ENCODE measurements at regions not wholly inside any gene's neighbourhood (a gene's known extent, or its start where the extent isn't known, plus 50 kb on each side); places are given as distances from the start of the nearest gene placed in this dataset.
"Not testable (repeated sequence)": the region's sequence is repeated elsewhere in the genome, so short reads cannot be mapped to it uniquely, and the experiment has no call there.

DNA sequence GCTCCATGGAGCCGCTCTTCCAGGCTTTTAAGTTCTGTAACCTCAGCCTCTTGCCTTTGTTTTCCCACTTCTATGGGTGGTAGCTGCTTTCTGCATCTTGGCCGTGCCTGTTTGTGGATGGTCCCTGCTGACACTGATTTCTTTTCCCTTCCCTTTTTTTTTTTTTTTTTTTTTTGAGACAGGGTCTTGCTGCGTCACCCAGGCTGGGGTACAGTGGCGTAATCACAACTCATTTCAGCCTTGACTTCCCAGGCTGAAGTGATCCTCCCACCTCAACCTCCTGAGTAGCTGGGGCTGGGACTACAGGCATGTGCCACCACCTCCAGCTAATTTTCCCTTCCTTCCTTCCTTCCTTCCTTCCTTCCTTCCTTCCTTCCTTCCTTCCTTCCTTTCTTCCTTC lies 57.7 kb upstream of the EP300 start:
- Histone ChIP-seq H3K4me1 (ENCODE audit: insufficient read depth, low read length) (no peaks in the 10 kb centered on the region), H3K9me3 (ENCODE audit: low read length) (no peaks in the 10 kb centered on the region), H3K36me3 (ENCODE audit: low read depth, low read length) (no peaks in the 10 kb centered on the region), H3K27ac (ENCODE audit: low read length) (no peak overlapping the region), H3K9ac (ENCODE audit: low read length) (no peak overlapping the region), H3K79me2 (ENCODE audit: low read length) (no peaks in the 10 kb centered on the region), H3K4me3 (ENCODE audit: low read length) (no peak overlapping the region), H3K4me2 (ENCODE audit: low read length) (no peak overlapping the region), H3K9me2 (replicated peaks; ENCODE audit: low read length) (no peaks in the 10 kb centered on the region), H2AFZ (ENCODE audit: low read length) (no peak overlapping the region), H3F3A (ENCODE audit: low read length, unreplicated experiment) (no peaks in the 10 kb centered on the region), H4K20me1 (ENCODE audit: low read length) (no peaks in the 10 kb centered on the region), H3K27me3 (ENCODE audit: low read length) (no peaks in the 10 kb centered on the region)
- no TSS peak for BruUV-seq (replicated peaks)
- ChIA-PET CTCF (no interaction called here), POLR2A (ENCODE audit: unreplicated experiment) (no interaction called here)
- DNase-seq (no peak), ATAC-seq (no peak)
- no peak for TF ChIP-seq EZH2 (IDR thresholded peaks at IDR 0.05; ENCODE audit: low read length, unreplicated experiment)
- TF ChIP-seq EZH2phosphoT487 (IDR thresholded peaks at IDR 0.05; ENCODE audit: borderline replicate concordance, low read length), result no peak
- TF ChIP-seq, protein P1, sequence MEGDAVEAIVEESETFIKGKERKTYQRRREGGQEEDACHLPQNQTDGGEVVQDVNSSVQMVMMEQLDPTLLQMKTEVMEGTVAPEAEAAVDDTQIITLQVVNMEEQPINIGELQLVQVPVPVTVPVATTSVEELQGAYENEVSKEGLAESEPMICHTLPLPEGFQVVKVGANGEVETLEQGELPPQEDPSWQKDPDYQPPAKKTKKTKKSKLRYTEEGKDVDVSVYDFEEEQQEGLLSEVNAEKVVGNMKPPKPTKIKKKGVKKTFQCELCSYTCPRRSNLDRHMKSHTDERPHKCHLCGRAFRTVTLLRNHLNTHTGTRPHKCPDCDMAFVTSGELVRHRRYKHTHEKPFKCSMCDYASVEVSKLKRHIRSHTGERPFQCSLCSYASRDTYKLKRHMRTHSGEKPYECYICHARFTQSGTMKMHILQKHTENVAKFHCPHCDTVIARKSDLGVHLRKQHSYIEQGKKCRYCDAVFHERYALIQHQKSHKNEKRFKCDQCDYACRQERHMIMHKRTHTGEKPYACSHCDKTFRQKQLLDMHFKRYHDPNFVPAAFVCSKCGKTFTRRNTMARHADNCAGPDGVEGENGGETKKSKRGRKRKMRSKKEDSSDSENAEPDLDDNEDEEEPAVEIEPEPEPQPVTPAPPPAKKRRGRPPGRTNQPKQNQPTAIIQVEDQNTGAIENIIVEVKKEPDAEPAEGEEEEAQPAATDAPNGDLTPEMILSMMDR (conservative IDR thresholded peaks at IDR 0.05; ENCODE audit: low read depth, low read length), result no peak
- intact Hi-C loops (cut with micrococcal nuclease), result no loop called here

DNA sequence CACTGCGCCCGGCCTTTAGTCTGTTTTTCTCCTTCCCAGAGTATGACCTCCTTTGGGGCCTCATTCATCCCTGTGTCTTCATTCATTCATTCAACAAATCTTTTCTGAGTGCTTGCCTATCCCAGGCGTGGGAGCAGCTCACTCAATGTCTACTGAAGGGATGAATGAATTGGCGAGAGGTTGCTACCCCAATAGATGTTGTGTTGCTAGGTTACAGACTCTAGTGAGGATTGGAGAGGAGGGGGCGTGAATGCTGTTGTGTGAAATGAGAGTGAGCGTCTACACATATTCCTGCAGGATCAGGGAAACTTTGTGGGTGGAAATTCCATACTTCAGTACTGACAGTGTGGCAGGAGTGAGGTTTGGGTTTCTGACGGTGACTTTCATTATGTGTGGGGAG lies 55.5 kb upstream of the EP300 start:
- POLR2A ChIA-PET (ENCODE audit: unreplicated experiment), result no interaction called here
- Histone ChIP-seq H3K36me3 (ENCODE audit: low read depth, low read length) (no peaks in the 10 kb centered on the region), H3K4me2 (ENCODE audit: low read length) (no peak overlapping the region), H3F3A (ENCODE audit: low read length, unreplicated experiment) (no peaks in the 10 kb centered on the region), H2AFZ (ENCODE audit: low read length) (no peak overlapping the region), H3K9me2 (replicated peaks; ENCODE audit: low read length) (no peaks in the 10 kb centered on the region), H3K27ac (ENCODE audit: low read length) (no peak overlapping the region), H3K4me1 (ENCODE audit: insufficient read depth, low read length) (no peaks in the 10 kb centered on the region), H3K9me3 (ENCODE audit: low read length) (no peaks in the 10 kb centered on the region), H3K27me3 (ENCODE audit: low read length) (no peaks in the 10 kb centered on the region), H3K9ac (ENCODE audit: low read length) (no peak overlapping the region), H4K20me1 (ENCODE audit: low read length) (no peaks in the 10 kb centered on the region), H3K4me3 (ENCODE audit: low read length) (no peak overlapping the region), H3K79me2 (ENCODE audit: low read length) (no peaks in the 10 kb centered on the region)
- ATAC-seq, result no peak
- intact Hi-C loops (cut with micrococcal nuclease), result no loop called here
- no peak for DNase-seq
- CTCF ChIA-PET, result no interaction called here
- BruUV-seq (replicated peaks), result no TSS peak
- TF ChIP-seq, protein P1 (conservative IDR thresholded peaks at IDR 0.05; ENCODE audit: low read depth, low read length), result no peak
- TF ChIP-seq EZH2phosphoT487 (IDR thresholded peaks at IDR 0.05; ENCODE audit: borderline replicate concordance, low read length), result no peak
- no peak for TF ChIP-seq EZH2 (IDR thresholded peaks at IDR 0.05; ENCODE audit: low read length, unreplicated experiment)

DNA sequence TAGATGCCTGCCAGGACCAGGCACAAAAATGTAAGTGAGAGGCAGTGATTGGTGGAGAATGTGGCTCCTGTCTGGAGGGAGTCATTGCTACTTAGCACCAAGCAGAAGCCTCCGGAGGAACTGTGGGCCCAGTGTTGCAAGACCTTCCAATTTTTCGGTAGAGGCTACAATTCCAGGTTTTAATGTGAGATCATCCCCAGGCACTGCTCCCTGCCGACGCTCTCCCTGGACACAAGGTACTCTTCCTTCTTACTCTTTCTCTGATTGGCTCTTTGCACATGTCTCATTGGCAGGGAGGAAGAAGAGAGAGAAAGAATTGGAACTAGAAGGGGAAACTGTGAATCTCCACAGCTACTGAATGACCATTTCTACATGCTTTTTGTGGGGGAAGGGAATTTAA lies 53.7 kb upstream of the EP300 start:
- ChIA-PET POLR2A (ENCODE audit: unreplicated experiment) (no interaction called here), CTCF (no interaction called here)
- Histone ChIP-seq H4K20me1 (ENCODE audit: low read length) (no peaks in the 10 kb centered on the region), H3K9me2 (replicated peaks; ENCODE audit: low read length) (no peaks in the 10 kb centered on the region), H3K27ac (ENCODE audit: low read length) (no peak overlapping the region), H2AFZ (ENCODE audit: low read length) (no peak overlapping the region), H3K9me3 (ENCODE audit: low read length) (no peaks in the 10 kb centered on the region), H3K27me3 (ENCODE audit: low read length) (no peaks in the 10 kb centered on the region), H3K4me3 (ENCODE audit: low read length) (no peak overlapping the region), H3K9ac (ENCODE audit: low read length) (no peak overlapping the region), H3K4me1 (ENCODE audit: insufficient read depth, low read length) (no peaks in the 10 kb centered on the region), H3K4me2 (ENCODE audit: low read length) (no peak overlapping the region), H3K36me3 (ENCODE audit: low read depth, low read length) (no peaks in the 10 kb centered on the region), H3K79me2 (ENCODE audit: low read length) (no peaks in the 10 kb centered on the region), H3F3A (ENCODE audit: low read length, unreplicated experiment) (no peaks in the 10 kb centered on the region)
- ATAC-seq, result no peak
- intact Hi-C loops (cut with micrococcal nuclease), result no loop called here
- TF ChIP-seq EZH2 (IDR thresholded peaks at IDR 0.05; ENCODE audit: low read length, unreplicated experiment) (no peak), EZH2phosphoT487 (IDR thresholded peaks at IDR 0.05; ENCODE audit: borderline replicate concordance, low read length) (no peak)
- TF ChIP-seq, protein P1 (conservative IDR thresholded peaks at IDR 0.05; ENCODE audit: low read depth, low read length), result no peak
- BruUV-seq (replicated peaks), result no TSS peak
- DNase-seq, result no peak

DNA sequence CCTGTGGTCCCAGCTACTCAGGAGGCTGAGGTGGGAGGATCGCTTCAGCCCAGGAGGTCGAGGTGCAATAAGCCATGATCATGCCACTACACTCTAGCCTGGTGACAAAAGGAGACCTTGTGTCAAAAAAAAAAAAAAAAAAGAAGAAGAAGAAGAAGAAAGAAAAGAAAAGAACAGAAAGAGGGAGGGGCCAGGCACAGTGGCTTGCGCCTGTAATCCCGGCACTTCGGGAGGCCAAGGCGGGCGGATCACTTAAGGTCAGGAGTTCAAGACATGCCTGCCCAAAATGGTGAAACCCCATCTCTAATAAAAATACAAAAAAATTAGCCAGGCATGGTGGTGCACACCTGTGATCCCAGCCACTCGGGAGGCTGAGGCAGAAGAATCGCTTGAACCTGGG lies 52.8 kb upstream of the EP300 start:
- H3K27me3 ChIP-seq (ENCODE audit: low read length); H4K20me1 ChIP-seq (ENCODE audit: low read length); ATAC-seq; H3K27ac ChIP-seq (ENCODE audit: low read length); H3K9me3 ChIP-seq (ENCODE audit: low read length); H3K4me3 ChIP-seq (ENCODE audit: low read length); intact Hi-C loops (cut with micrococcal nuclease); H3K79me2 ChIP-seq (ENCODE audit: low read length); BruUV-seq (replicated peaks); POLR2A ChIA-PET (ENCODE audit: unreplicated experiment); H3K9ac ChIP-seq (ENCODE audit: low read length); H2AFZ ChIP-seq (ENCODE audit: low read length); DNase-seq; H3K9me2 ChIP-seq (replicated peaks; ENCODE audit: low read length); H3K36me3 ChIP-seq (ENCODE audit: low read depth, low read length); H3K4me1 ChIP-seq (ENCODE audit: insufficient read depth, low read length); H3K4me2 ChIP-seq (ENCODE audit: low read length); H3F3A ChIP-seq (ENCODE audit: low read length, unreplicated experiment); CTCF ChIA-PET: not testable (repeated sequence)
